Sigmoid colon (tissue), 3 donors: ENCODE measurements at regions not wholly inside any gene's neighbourhood (a gene's known extent, or its start where the extent isn't known, plus 50 kb on each side); places are given as distances from the start of the nearest gene placed in this dataset.

Source experiments
- POLR2A ChIP-seq, 2 donors: fragments of 450-650 bp; IDR thresholded peaks; one replicate each; pipeline ENCODE4 v1.6.1; 2016; ENCODE audit warnings: antibody characterized with exemption in 2 of 2, mild to moderate bottlenecking in 2 of 2, moderate library complexity in 2 of 2
- TF ChIP-seq, protein P1 (sequence below), 4 experiments: fragments of 450-650 bp in 3 of 4; fragments of 200-600 bp in 1 of 4; IDR thresholded peaks; one replicate each; pipeline ENCODE4 v1.5.1; 2016 to 2019; ENCODE audit warnings: antibody characterized with exemption in 4 of 4, mild to moderate bottlenecking in 3 of 4, moderate library complexity in 2 of 4

GRCh38 chr1:38652217-38652616, 207.4 kb downstream of the RRAGC start:
- TF ChIP-seq, protein P1, sequence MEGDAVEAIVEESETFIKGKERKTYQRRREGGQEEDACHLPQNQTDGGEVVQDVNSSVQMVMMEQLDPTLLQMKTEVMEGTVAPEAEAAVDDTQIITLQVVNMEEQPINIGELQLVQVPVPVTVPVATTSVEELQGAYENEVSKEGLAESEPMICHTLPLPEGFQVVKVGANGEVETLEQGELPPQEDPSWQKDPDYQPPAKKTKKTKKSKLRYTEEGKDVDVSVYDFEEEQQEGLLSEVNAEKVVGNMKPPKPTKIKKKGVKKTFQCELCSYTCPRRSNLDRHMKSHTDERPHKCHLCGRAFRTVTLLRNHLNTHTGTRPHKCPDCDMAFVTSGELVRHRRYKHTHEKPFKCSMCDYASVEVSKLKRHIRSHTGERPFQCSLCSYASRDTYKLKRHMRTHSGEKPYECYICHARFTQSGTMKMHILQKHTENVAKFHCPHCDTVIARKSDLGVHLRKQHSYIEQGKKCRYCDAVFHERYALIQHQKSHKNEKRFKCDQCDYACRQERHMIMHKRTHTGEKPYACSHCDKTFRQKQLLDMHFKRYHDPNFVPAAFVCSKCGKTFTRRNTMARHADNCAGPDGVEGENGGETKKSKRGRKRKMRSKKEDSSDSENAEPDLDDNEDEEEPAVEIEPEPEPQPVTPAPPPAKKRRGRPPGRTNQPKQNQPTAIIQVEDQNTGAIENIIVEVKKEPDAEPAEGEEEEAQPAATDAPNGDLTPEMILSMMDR (IDR thresholded peaks at IDR 0.05) = no peak
- no peak for TF ChIP-seq POLR2A (IDR thresholded peaks at IDR 0.05)
